ENCODE measurements at regions not wholly inside any gene's neighbourhood (a gene's known extent, or its start where the extent isn't known, plus 50 kb on each side); places are given as distances from the start of the nearest gene placed in this dataset.

GRCh38 chr2:103167599-103167998 lies 405.8 kb downstream of the TMEM182 start (continued):
- TF ChIP-seq SP1 (IDR thresholded peaks at IDR 0.05; ENCODE audit: low read depth, low read length) (no peak), HDAC6 (IDR thresholded peaks at IDR 0.05; ENCODE audit: low read depth, low read length) (no peak), CEBPB (IDR thresholded peaks at IDR 0.05; ENCODE audit: low read depth, low read length) (no peak), CREB1 (IDR thresholded peaks at IDR 0.05) (no peak), CBX8 (IDR thresholded peaks at IDR 0.05; ENCODE audit: borderline replicate concordance, low read depth, low read length) (no peak), TAF1 (IDR thresholded peaks at IDR 0.05; ENCODE audit: low read depth, low read length) (no peak), MAFK (IDR thresholded peaks at IDR 0.05; ENCODE audit: low read depth, low read length) (no peak), KDM4A (IDR thresholded peaks at IDR 0.05; ENCODE audit: low read depth, low read length, severe bottlenecking) (no peak), SAP30 (IDR thresholded peaks at IDR 0.05; ENCODE audit: insufficient read depth, insufficient replicate concordance, low read length) (no peak), JUN (IDR thresholded peaks at IDR 0.05; ENCODE audit: low read depth, low read length) (no peak), TBP (IDR thresholded peaks at IDR 0.05; ENCODE audit: low read depth, low read length) (no peak), SP2 (IDR thresholded peaks at IDR 0.05; ENCODE audit: low read length) (no peak)
- TF ChIP-seq, protein P1, sequence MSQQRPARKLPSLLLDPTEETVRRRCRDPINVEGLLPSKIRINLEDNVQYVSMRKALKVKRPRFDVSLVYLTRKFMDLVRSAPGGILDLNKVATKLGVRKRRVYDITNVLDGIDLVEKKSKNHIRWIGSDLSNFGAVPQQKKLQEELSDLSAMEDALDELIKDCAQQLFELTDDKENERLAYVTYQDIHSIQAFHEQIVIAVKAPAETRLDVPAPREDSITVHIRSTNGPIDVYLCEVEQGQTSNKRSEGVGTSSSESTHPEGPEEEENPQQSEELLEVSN (IDR thresholded peaks at IDR 0.05) = no peak
- TF ChIP-seq, protein P2, sequence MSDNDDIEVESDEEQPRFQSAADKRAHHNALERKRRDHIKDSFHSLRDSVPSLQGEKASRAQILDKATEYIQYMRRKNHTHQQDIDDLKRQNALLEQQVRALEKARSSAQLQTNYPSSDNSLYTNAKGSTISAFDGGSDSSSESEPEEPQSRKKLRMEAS (IDR thresholded peaks at IDR 0.05) = no peak
